Erythroblast (primary cell): ENCODE measurements at regions not wholly inside any gene's neighbourhood (a gene's known extent, or its start where the extent isn't known, plus 50 kb on each side); places are given as distances from the start of the nearest gene placed in this dataset.
"Not testable (repeated sequence)": the region's sequence is repeated elsewhere in the genome, so short reads cannot be mapped to it uniquely, and the experiment has no call there.

Experiments used
- GATA1 ChIP-seq: IDR thresholded peaks from 2 replicates; pipeline ENCODE4 v1.6.1; 2011; ENCODE audit warnings: low read depth, mild to moderate bottlenecking, control low read depth, low read length, moderate library complexity
- POLR2A ChIP-seq: IDR thresholded peaks from 2 replicates; pipeline ENCODE4 v1.6.1; 2011; ENCODE audit warnings: mild to moderate bottlenecking, low read length

GRCh38 chr20:28594476-28594875 is 2663.0 kb upstream of the DEFB115 start:
- TF ChIP-seq POLR2A, GATA1: not testable (repeated sequence)
